ENCODE measurements at regions not wholly inside any gene's neighbourhood (a gene's known extent, or its start where the extent isn't known, plus 50 kb on each side); places are given as distances from the start of the nearest gene placed in this dataset.

DNA sequence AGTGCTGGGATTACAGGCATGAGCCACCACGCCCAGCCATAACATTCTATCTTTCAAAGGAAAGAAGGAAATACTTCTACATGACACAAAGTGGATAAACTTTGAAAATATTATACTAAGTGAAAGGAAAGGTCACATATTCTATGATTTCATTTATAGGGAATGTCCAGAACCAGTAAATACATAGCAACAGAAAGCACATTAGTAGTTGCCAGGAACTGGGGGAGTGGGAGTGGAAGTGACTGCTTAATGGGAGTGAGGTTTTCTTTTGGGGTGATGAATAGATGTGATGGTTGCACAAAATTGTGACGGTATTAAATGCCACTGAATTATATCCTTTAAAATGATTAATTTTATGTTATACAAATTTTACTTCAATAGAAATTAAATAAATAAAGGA is 95.7 kb upstream of the IL15 start:
- TF ChIP-seq POLR2A (IDR thresholded peaks at IDR 0.05) = no peak
- TF ChIP-seq, protein P1, sequence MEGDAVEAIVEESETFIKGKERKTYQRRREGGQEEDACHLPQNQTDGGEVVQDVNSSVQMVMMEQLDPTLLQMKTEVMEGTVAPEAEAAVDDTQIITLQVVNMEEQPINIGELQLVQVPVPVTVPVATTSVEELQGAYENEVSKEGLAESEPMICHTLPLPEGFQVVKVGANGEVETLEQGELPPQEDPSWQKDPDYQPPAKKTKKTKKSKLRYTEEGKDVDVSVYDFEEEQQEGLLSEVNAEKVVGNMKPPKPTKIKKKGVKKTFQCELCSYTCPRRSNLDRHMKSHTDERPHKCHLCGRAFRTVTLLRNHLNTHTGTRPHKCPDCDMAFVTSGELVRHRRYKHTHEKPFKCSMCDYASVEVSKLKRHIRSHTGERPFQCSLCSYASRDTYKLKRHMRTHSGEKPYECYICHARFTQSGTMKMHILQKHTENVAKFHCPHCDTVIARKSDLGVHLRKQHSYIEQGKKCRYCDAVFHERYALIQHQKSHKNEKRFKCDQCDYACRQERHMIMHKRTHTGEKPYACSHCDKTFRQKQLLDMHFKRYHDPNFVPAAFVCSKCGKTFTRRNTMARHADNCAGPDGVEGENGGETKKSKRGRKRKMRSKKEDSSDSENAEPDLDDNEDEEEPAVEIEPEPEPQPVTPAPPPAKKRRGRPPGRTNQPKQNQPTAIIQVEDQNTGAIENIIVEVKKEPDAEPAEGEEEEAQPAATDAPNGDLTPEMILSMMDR (IDR thresholded peaks at IDR 0.05) = no peak
- no peak for TF ChIP-seq EP300 (IDR thresholded peaks at IDR 0.05)
- Histone ChIP-seq H3K9me3 (peaks cover 0 to 25% (median 5%) of the 10 kb centered on the region in 4 donors), H3K36me3 (no peaks in the 10 kb centered on the region), H3K4me3 (no peak overlapping the region), H3K4me1 (peaks cover 0 to 3% (median 0%) of the 10 kb centered on the region in 4 donors), H3K27ac (no peak overlapping the region), H3K27me3 (no peaks in the 10 kb centered on the region)
- 86 to 90% methylated on average over 2 of the region's 2 CpGs for WGBS, 2 donors
- no peak for DNase-seq (ENCODE audit: low spot score in 2 of 2)

DNA sequence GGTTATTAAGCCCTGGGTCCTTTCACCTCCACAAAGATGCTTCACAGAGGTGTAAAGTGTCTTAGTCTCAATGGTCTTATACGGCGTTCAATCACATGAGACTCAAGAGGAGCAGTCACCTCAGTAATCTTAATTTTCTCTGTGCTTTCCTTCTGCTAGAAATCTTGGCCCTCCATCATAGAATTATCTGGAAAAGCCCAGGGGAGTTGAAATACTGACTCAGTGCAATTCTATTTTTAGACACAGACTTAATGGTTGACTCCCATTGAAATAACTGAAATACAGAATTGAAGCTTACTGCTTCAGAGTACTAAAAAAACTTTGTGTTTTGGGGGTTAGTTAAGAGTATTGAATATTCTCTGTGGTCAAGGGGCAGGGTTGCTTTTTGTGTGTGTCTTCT is 94.5 kb upstream of the IL15 start:
- H3K27ac ChIP-seq = no peak overlapping the region
- no peak for DNase-seq (ENCODE audit: low spot score in 2 of 2)

DNA sequence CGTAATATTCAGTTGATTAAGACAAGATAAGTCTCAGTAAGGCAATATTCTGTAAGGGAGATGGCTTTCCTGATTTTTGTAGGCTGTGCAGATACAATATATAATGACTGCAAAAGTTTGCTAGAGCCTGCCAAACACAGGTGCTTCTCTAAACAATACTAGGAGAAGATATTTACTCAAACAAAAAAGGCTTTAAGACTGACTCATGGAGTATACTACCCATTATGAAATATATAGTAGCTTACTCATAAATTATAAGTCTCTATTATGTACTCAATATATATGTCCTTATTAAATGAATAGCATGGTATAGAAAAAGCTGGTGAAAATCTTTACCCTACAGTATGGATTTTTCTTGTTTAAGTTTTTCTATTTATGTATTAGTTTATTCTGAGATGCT is 93.2 kb upstream of the IL15 start:
- Histone ChIP-seq H3K27ac (no peak overlapping the region), H3K9me3 (peaks cover 0 to 3% (median 2%) of the 10 kb centered on the region in 4 donors), H3K4me3 (no peak overlapping the region), H3K36me3 (no peaks in the 10 kb centered on the region), H3K4me1 (peaks cover 0 to 3% (median 0%) of the 10 kb centered on the region in 4 donors), H3K27me3 (no peaks in the 10 kb centered on the region)
- DNase-seq (ENCODE audit: low spot score in 2 of 2) = no peak
- TF ChIP-seq, protein P1 (IDR thresholded peaks at IDR 0.05) = no peak
- TF ChIP-seq POLR2A (IDR thresholded peaks at IDR 0.05) (no peak), EP300 (IDR thresholded peaks at IDR 0.05) (no peak)
- 93 to 95% methylated on average over 1 of the region's 1 CpG for WGBS, 2 donors

More for the DNA sequence above, 94.5 kb upstream of the IL15 start:
- H3K9me3 ChIP-seq = peaks cover 0 to 16% (median 5%) of the 10 kb centered on the region in 4 donors
- 60 to 82% methylated on average over 2 of the region's 2 CpGs for WGBS, 2 donors
- no peaks in the 10 kb centered on the region for H3K36me3 ChIP-seq
- H3K4me1 ChIP-seq = peaks cover 0 to 3% (median 0%) of the 10 kb centered on the region in 4 donors
- no peaks in the 10 kb centered on the region for H3K27me3 ChIP-seq
- TF ChIP-seq EP300 (IDR thresholded peaks at IDR 0.05) (no peak), POLR2A (IDR thresholded peaks at IDR 0.05) (no peak)
- TF ChIP-seq, protein P1 (IDR thresholded peaks at IDR 0.05) = no peak
- no peak overlapping the region for H3K4me3 ChIP-seq

DNA sequence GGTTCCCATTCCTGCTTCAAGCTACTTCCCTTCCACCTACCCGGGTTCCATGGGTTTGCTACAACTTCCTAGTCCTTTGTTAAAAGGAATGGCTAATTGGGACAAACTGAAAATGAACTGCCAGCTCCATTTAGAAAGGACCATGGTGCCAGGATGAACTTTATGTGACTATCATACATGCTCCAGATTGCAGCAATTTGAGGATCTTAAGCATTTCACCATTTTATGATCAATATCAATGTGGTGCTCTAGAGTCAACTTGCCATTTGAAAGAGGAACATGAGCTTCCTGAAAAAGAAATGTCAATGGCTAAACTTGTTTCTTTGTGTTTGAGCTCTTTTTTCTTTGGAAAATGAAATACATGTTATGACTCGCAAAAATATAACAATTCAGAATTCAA is 92.7 kb upstream of the IL15 start:
- no peaks in the 10 kb centered on the region for H3K9me3 ChIP-seq
- DNase-seq (ENCODE audit: low spot score in 2 of 2) = no peak
- 89 to 95% methylated on average over 2 of the region's 2 CpGs for WGBS, 2 donors
- peaks cover 0 to 3% (median 0%) of the 10 kb centered on the region in 4 donors for H3K4me1 ChIP-seq
- no peak overlapping the region for H3K4me3 ChIP-seq
- no peaks in the 10 kb centered on the region for H3K36me3 ChIP-seq
- H3K27ac ChIP-seq = no peak overlapping the region
- H3K27me3 ChIP-seq = no peaks in the 10 kb centered on the region
- TF ChIP-seq EP300 (IDR thresholded peaks at IDR 0.05) (no peak), POLR2A (IDR thresholded peaks at IDR 0.05) (no peak)
- TF ChIP-seq, protein P1 (IDR thresholded peaks at IDR 0.05) = no peak

DNA sequence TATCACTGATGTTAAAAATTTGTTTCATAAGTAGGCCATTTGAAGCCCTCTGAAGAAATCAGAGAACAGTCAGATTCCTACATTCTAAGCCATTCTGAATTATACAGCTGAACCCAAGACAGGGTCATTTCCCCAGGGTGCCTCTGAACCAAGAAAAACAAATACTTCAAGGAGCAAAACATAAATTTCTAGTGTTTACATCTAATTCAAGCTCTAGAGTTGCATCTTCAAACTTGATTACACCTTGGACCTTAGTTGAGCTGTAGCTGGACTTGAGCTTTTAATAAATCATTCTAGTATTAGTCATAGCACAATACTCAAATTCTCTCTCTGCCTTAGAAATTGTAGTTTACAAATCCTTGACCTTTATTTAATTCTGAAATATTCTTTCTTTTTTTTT is 87.6 kb upstream of the IL15 start:
- no peak for DNase-seq (ENCODE audit: low spot score in 2 of 2)
- H3K27ac ChIP-seq = no peak overlapping the region
- H3K9me3 ChIP-seq = peaks cover 0 to 7% (median 0%) of the 10 kb centered on the region in 4 donors
- H3K4me1 ChIP-seq = no peaks in the 10 kb centered on the region
- no peaks in the 10 kb centered on the region for H3K27me3 ChIP-seq
- no peaks in the 10 kb centered on the region for H3K36me3 ChIP-seq
- H3K4me3 ChIP-seq = no peak overlapping the region
- TF ChIP-seq POLR2A (IDR thresholded peaks at IDR 0.05) = no peak
- TF ChIP-seq, protein P1 (IDR thresholded peaks at IDR 0.05) = no peak
- no peak for TF ChIP-seq EP300 (IDR thresholded peaks at IDR 0.05)

Measured in tibial nerve (tissue), 4 donors.